Panc1 (cell line): ENCODE measurements at regions not wholly inside any gene's neighbourhood (a gene's known extent, or its start where the extent isn't known, plus 50 kb on each side); places are given as distances from the start of the nearest gene placed in this dataset.

Source experiments
- ATAC-seq: fragments of 200-7000 bp; cut with Tn5 transposase; 2 replicates; pipeline ENCODE4 v1.9.1; 2020; ENCODE audit warnings: mild to moderate bottlenecking, moderate library complexity
- BruUV-seq: library from RNA; stranded (reverse); fragments of 400-500 nt; replicated peaks from 2 replicates; lab custom pipeline; 2021; lab: Mats Ljungman, UMichigan
- CTCF ChIA-PET: fragments of 300-600 bp; sonication (Branson Sonifier 250); formaldehyde crosslinking; loops from one replicate; lab custom pipeline; 2022; ENCODE audit warnings: antibody characterized with exemption; lab: Charles Lee
- POLR2A ChIA-PET: fragments of 300-600 bp; sonication (Branson Sonifier 250); formaldehyde crosslinking; loops from one replicate; lab custom pipeline; 2022; ENCODE audit warnings: antibody characterized with exemption; lab: Charles Lee
- DNase-seq: peaks from one replicate; pipeline ENCODE4 v3.0.0-alpha.2; 2010; ENCODE audit warnings: low read depth, low spot score
- H3K27ac ChIP-seq: 2 replicates; pipeline ENCODE4 v1.5.1; 2011; ENCODE audit warnings: mild to moderate bottlenecking, low read length, inconsistent platforms
- H3K27me3 ChIP-seq: fragments of 200-500 bp; sonication (Bioruptor generic); 2 replicates; pipeline ENCODE4 v1.6.0; 2014; ENCODE audit warnings: low read length, inconsistent platforms; ENCODE audit not compliant: control insufficient read depth, insufficient read depth
- H3K36me3 ChIP-seq: fragments of 200-500 bp; sonication (Bioruptor generic); 2 replicates; pipeline ENCODE4 v1.5.1; 2014; ENCODE audit warnings: inconsistent platforms, mild to moderate bottlenecking, low read length, moderate library complexity; ENCODE audit not compliant: control insufficient read depth, insufficient read depth
- H3K4me1 ChIP-seq: 2 replicates; pipeline ENCODE4 v1.5.1; 2011; ENCODE audit warnings: inconsistent platforms, mild to moderate bottlenecking, low read length, moderate library complexity; ENCODE audit not compliant: control insufficient read depth, insufficient read depth
- H3K4me3 ChIP-seq, 2 experiments: 2 replicates each; pipeline ENCODE4 v1.5.1; 2011 to 2012; ENCODE audit warnings: low read depth in 2 of 2, low read length in 2 of 2, mild to moderate bottlenecking in 2 of 2, inconsistent platforms in 1 of 2, moderate library complexity in 1 of 2
- H3K9me3 ChIP-seq: fragments of 200-500 bp; sonication (Bioruptor generic); 2 replicates; pipeline ENCODE4 v1.5.1; 2014; ENCODE audit warnings: low read depth, mild to moderate bottlenecking, inconsistent platforms, low read length, moderate library complexity; ENCODE audit not compliant: control insufficient read depth, insufficient read depth
- POLR2AphosphoS5 ChIP-seq: IDR thresholded peaks from 2 replicates; pipeline ENCODE4 v1.6.1; 2012; ENCODE audit warnings: mild to moderate bottlenecking, low read depth, low read length, moderate library complexity
- SIN3A ChIP-seq: IDR thresholded peaks from 2 replicates; pipeline ENCODE4 v1.6.1; 2012; ENCODE audit warnings: low read depth, mild to moderate bottlenecking, low read length, moderate library complexity, borderline replicate concordance; ENCODE audit not compliant: insufficient read depth
- TCF7L2 ChIP-seq: IDR thresholded peaks from 2 replicates; pipeline ENCODE4 v1.6.1; 2011; ENCODE audit warnings: mild to moderate bottlenecking, low read depth, low read length, inconsistent platforms
- in situ Hi-C: cut with HindIII; loops from 2 replicates; pipeline ENCODE4 v1.10.0; 2016; ENCODE audit warnings: low sequenced_read_pairs, low pct_unique_long_range_greater_than_20kb
- intact Hi-C: fragments of 100-400 bp; cut with micrococcal nuclease; formaldehyde crosslinking; loops from one replicate; pipeline ENCODE4 v1.10.0; 2022; ENCODE audit not compliant: unreplicated experiment
- TF ChIP-seq, protein P1 (sequence below), 2 experiments: IDR thresholded peaks; 2 replicates each; pipeline ENCODE4 v1.6.1; 2011 to 2012; ENCODE audit warnings: low read depth in 2 of 2, control low read depth in 1 of 2, low read length in 1 of 2, mild to moderate bottlenecking in 1 of 2, moderate library complexity in 1 of 2; ENCODE audit not compliant: insufficient read depth in 1 of 2
- TF ChIP-seq, protein P2 (sequence below): fragments of 450-650 bp; IDR thresholded peaks from 2 replicates; pipeline ENCODE4 v1.5.1; 2017; ENCODE audit warnings: mild to moderate bottlenecking

DNA sequence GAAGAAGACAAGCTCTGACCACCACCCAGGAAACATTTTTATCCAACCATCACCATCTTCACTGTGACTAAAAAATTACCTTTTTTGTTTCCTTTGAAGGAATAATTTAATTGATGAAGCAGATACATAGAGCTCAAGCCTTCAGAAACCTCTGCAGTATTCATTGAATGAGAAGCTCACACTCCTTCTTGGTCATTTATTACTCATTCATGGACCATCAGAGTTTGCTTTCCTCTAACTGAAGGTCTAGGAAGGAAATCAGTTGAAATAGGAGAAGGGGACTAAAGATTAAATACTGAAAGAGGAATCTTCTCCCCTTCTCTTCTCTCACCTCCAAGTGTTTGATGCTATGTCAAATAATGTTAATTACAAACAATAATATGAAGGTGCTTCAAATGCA lies 290.6 kb upstream of the KLF3 start:
- in situ Hi-C loops: no loop called here
- intact Hi-C loops: no loop called here
- Histone ChIP-seq H3K36me3 (no peaks in the 10 kb centered on the region), H3K27ac (no peak overlapping the region), H3K9me3 (no peaks in the 10 kb centered on the region), H3K27me3 (no peaks in the 10 kb centered on the region), H3K4me1 (no peaks in the 10 kb centered on the region), H3K4me3 (no peak overlapping the region)
- ChIA-PET POLR2A (no interaction called here), CTCF (no interaction called here)
- ATAC-seq (no peak), DNase-seq (no peak)
- BruUV-seq: no TSS peak
- TF ChIP-seq, protein P1, sequence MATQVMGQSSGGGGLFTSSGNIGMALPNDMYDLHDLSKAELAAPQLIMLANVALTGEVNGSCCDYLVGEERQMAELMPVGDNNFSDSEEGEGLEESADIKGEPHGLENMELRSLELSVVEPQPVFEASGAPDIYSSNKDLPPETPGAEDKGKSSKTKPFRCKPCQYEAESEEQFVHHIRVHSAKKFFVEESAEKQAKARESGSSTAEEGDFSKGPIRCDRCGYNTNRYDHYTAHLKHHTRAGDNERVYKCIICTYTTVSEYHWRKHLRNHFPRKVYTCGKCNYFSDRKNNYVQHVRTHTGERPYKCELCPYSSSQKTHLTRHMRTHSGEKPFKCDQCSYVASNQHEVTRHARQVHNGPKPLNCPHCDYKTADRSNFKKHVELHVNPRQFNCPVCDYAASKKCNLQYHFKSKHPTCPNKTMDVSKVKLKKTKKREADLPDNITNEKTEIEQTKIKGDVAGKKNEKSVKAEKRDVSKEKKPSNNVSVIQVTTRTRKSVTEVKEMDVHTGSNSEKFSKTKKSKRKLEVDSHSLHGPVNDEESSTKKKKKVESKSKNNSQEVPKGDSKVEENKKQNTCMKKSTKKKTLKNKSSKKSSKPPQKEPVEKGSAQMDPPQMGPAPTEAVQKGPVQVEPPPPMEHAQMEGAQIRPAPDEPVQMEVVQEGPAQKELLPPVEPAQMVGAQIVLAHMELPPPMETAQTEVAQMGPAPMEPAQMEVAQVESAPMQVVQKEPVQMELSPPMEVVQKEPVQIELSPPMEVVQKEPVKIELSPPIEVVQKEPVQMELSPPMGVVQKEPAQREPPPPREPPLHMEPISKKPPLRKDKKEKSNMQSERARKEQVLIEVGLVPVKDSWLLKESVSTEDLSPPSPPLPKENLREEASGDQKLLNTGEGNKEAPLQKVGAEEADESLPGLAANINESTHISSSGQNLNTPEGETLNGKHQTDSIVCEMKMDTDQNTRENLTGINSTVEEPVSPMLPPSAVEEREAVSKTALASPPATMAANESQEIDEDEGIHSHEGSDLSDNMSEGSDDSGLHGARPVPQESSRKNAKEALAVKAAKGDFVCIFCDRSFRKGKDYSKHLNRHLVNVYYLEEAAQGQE (IDR thresholded peaks at IDR 0.05; ENCODE audit: insufficient read depth in 1 of 2, low read depth in 2 of 2, low read length in 1 of 2): no peak
- TF ChIP-seq SIN3A (no peak), POLR2AphosphoS5 (no peak), TCF7L2 (no peak)
- TF ChIP-seq, protein P2, sequence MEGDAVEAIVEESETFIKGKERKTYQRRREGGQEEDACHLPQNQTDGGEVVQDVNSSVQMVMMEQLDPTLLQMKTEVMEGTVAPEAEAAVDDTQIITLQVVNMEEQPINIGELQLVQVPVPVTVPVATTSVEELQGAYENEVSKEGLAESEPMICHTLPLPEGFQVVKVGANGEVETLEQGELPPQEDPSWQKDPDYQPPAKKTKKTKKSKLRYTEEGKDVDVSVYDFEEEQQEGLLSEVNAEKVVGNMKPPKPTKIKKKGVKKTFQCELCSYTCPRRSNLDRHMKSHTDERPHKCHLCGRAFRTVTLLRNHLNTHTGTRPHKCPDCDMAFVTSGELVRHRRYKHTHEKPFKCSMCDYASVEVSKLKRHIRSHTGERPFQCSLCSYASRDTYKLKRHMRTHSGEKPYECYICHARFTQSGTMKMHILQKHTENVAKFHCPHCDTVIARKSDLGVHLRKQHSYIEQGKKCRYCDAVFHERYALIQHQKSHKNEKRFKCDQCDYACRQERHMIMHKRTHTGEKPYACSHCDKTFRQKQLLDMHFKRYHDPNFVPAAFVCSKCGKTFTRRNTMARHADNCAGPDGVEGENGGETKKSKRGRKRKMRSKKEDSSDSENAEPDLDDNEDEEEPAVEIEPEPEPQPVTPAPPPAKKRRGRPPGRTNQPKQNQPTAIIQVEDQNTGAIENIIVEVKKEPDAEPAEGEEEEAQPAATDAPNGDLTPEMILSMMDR: no peak

DNA sequence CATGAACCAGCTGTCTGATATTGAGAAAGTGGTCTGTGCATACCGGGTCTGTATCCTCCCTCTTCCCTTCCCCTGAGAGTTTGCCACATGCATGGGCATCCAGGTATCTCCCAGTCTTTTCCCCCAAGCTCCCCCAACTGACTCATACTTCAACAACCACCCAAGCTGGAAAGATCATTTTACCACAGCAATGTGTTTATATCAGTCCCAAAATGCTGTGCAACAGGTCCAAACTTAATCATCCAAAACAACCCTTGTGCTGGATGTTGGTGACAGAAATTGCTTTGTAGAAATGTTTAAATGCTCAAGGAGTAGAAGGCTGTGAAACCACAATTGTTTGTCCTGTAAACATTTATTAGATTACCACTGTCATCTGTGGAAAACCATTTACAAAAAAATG lies 286.8 kb upstream of the KLF3 start:
- no peak for DNase-seq
- no peak for ATAC-seq
- Histone ChIP-seq H3K36me3 (no peaks in the 10 kb centered on the region), H3K9me3 (no peaks in the 10 kb centered on the region), H3K4me3 (no peak overlapping the region), H3K27ac (no peak overlapping the region), H3K4me1 (no peaks in the 10 kb centered on the region), H3K27me3 (no peaks in the 10 kb centered on the region)
- TF ChIP-seq, protein P2: no peak
- TF ChIP-seq TCF7L2 (no peak), SIN3A (no peak), POLR2AphosphoS5 (no peak)
- TF ChIP-seq, protein P1 (IDR thresholded peaks at IDR 0.05; ENCODE audit: insufficient read depth in 1 of 2, low read depth in 2 of 2, low read length in 1 of 2): no peak
- ChIA-PET CTCF (no interaction called here), POLR2A (no interaction called here)
- intact Hi-C loops: no loop called here
- in situ Hi-C loops: no loop called here
- no TSS peak for BruUV-seq
